ENCODE measurements at regions not wholly inside any gene's neighbourhood (a gene's known extent, or its start where the extent isn't known, plus 50 kb on each side); places are given as distances from the start of the nearest gene placed in this dataset.

DNA sequence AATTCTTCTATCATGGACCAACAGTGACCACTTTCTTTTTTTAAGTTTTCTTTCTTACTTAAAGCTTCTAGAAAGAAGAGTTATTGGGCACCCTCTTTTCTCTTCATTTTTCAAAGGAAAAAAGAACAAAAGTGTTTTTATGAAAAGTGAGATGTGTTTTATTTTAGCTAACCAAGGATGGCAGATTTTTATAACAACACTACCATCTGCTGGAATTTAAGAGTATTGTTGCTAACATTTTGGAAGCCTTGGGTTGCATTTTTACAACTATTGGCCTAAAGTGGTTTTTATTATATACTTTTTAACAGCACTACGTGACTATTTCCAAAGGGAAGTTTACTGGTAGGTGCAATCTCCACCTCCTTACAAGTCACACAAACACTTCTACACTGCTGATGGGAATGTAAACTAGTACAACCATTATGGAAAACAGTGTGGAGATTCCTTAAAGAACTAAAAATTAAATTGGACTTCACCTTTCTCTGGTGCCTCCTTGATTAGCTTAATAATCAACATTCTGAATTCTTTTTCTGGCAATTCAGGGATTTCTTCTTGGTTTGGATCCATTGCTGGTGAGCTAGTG is 237.7 kb upstream of the AGTR1 start:
- TF ChIP-seq, protein P1, sequence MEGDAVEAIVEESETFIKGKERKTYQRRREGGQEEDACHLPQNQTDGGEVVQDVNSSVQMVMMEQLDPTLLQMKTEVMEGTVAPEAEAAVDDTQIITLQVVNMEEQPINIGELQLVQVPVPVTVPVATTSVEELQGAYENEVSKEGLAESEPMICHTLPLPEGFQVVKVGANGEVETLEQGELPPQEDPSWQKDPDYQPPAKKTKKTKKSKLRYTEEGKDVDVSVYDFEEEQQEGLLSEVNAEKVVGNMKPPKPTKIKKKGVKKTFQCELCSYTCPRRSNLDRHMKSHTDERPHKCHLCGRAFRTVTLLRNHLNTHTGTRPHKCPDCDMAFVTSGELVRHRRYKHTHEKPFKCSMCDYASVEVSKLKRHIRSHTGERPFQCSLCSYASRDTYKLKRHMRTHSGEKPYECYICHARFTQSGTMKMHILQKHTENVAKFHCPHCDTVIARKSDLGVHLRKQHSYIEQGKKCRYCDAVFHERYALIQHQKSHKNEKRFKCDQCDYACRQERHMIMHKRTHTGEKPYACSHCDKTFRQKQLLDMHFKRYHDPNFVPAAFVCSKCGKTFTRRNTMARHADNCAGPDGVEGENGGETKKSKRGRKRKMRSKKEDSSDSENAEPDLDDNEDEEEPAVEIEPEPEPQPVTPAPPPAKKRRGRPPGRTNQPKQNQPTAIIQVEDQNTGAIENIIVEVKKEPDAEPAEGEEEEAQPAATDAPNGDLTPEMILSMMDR (IDR thresholded peaks at IDR 0.05; ENCODE audit: unreplicated experiment) = peak; percentile 25
- ChIA-PET CTCF (interaction anchor here (0.7 to 1.1 kb wide), 5 partner anchors 29 to 500 kb away, joined by 3 to 4 read pairs (median 3); no protein-coding TSS in a partner anchor), POLR2A (no interaction called here)
- intact Hi-C loops (cut with micrococcal nuclease) = no loop called here
- Mint-ChIP-seq H3K4me1 (ENCODE audit: insufficient read depth, unreplicated experiment) (no peaks in the 10 kb centered on the region), H3K27me3 (ENCODE audit: insufficient read depth, unreplicated experiment) (peaks cover 15% of the 10 kb centered on the region), H3K9me3 (ENCODE audit: unreplicated experiment) (no peaks in the 10 kb centered on the region), H3K36me3 (ENCODE audit: insufficient read depth, unreplicated experiment) (no peaks in the 10 kb centered on the region), H3K27ac (ENCODE audit: low read depth, unreplicated experiment) (no peak overlapping the region), H3K4me3 (ENCODE audit: unreplicated experiment) (no peak overlapping the region)
- BruUV-seq (replicated peaks) = no TSS peak
- DNase-seq (ENCODE audit: unreplicated experiment) = no peak

DNA sequence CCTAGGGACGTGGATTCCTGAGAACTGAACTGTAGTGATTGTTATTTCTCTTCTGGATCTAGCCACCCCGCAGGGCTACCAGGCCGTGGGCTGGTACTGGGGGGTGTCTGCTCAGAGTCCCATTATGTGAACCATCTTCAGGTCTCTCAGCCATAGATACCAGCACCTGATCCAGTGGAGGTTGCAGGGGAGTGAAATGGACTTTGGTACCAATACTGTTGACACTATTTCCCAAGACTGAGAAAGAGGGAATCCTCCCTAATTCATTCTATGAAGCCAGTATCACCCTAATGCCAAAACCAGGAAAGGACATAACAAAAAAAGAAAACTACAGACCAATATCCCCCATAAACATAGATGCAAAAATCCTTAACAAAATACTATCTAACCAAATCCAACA is 237.0 kb upstream of the AGTR1 start:
- TF ChIP-seq, protein P1 (IDR thresholded peaks at IDR 0.05; ENCODE audit: unreplicated experiment) = no peak
- Mint-ChIP-seq H3K27me3 (ENCODE audit: insufficient read depth, unreplicated experiment) (peaks cover 14% of the 10 kb centered on the region), H3K9me3 (ENCODE audit: unreplicated experiment) (no peaks in the 10 kb centered on the region), H3K27ac (ENCODE audit: low read depth, unreplicated experiment) (no peak overlapping the region), H3K36me3 (ENCODE audit: insufficient read depth, unreplicated experiment) (no peaks in the 10 kb centered on the region), H3K4me3 (ENCODE audit: unreplicated experiment) (no peak overlapping the region), H3K4me1 (ENCODE audit: insufficient read depth, unreplicated experiment) (no peaks in the 10 kb centered on the region)
- BruUV-seq (replicated peaks) = no TSS peak
- intact Hi-C loops (cut with micrococcal nuclease) = no loop called here
- DNase-seq (ENCODE audit: unreplicated experiment) = no peak
- ChIA-PET POLR2A (no interaction called here), CTCF (interaction anchor here (0.7 to 1.1 kb wide), 3 partner anchors 29 to 501 kb away, joined by 3 to 4 read pairs (median 3); no protein-coding TSS in a partner anchor)

- Mint-ChIP-seq H3K36me3 (ENCODE audit: insufficient read depth, unreplicated experiment) (no peaks in the 10 kb centered on the region), H3K27me3 (ENCODE audit: insufficient read depth, unreplicated experiment) (peaks cover 14% of the 10 kb centered on the region), H3K27ac (ENCODE audit: low read depth, unreplicated experiment) (no peak overlapping the region), H3K4me3 (ENCODE audit: unreplicated experiment) (no peak overlapping the region), H3K9me3 (ENCODE audit: unreplicated experiment) (no peaks in the 10 kb centered on the region), H3K4me1 (ENCODE audit: insufficient read depth, unreplicated experiment) (no peaks in the 10 kb centered on the region)
- DNase-seq (ENCODE audit: unreplicated experiment) = no peak
- CTCF ChIA-PET = interaction anchor here (0.6 to 0.7 kb wide), 3 partner anchors 48 to 584 kb away, joined by 3 read pairs; no protein-coding TSS in a partner anchor
- POLR2A ChIA-PET = no interaction called here
- TF ChIP-seq, protein P1 (IDR thresholded peaks at IDR 0.05; ENCODE audit: unreplicated experiment) = no peak
- no TSS peak for BruUV-seq (replicated peaks)
- intact Hi-C loops (cut with micrococcal nuclease) = no loop called here
Measured at GRCh38 chr3:148464246-148464645, 233.5 kb upstream of the AGTR1 start.

DNA sequence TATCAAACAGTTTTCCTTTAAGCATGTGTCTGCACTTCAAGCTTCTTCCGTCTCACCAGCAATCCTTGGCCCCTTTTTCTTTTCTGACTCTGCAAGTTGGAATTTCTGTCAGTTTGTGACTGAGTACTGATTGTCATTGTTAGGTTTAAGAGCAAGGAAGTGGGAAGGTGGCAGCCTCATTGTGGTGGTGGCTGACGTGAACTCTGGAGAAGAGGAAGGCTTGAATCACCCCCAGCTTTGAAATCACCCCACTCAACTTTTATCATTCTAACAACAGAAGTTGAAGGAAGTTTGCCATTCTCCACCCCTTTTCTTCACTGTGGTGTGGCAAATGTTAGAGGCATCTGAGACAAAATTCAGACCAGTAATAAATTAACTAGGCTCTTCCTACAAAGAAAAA is 231.6 kb upstream of the AGTR1 start:
- no peak overlapping the region for H3K4me3 Mint-ChIP-seq (ENCODE audit: unreplicated experiment)
- peaks cover 14% of the 10 kb centered on the region for H3K27me3 Mint-ChIP-seq (ENCODE audit: insufficient read depth, unreplicated experiment)
- no peak for DNase-seq (ENCODE audit: unreplicated experiment)
- H3K27ac Mint-ChIP-seq (ENCODE audit: low read depth, unreplicated experiment) = no peak overlapping the region
- ChIA-PET POLR2A (no interaction called here), CTCF (interaction anchor here (0.6 to 0.7 kb wide), 2 partner anchors 148 to 1501 kb away, joined by 3 read pairs; no protein-coding TSS in a partner anchor)
- no peaks in the 10 kb centered on the region for H3K4me1 Mint-ChIP-seq (ENCODE audit: insufficient read depth, unreplicated experiment)
- H3K9me3 Mint-ChIP-seq (ENCODE audit: unreplicated experiment) = no peaks in the 10 kb centered on the region
- H3K36me3 Mint-ChIP-seq (ENCODE audit: insufficient read depth, unreplicated experiment) = no peaks in the 10 kb centered on the region
- intact Hi-C loops (cut with micrococcal nuclease) = no loop called here
- TF ChIP-seq, protein P1 (IDR thresholded peaks at IDR 0.05; ENCODE audit: unreplicated experiment) = no peak
- BruUV-seq (replicated peaks) = no TSS peak
